A549 (cell line): ENCODE measurements at regions not wholly inside any gene's neighbourhood (a gene's known extent, or its start where the extent isn't known, plus 50 kb on each side); places are given as distances from the start of the nearest gene placed in this dataset.

Experiments used
- ATAC-seq, 2 experiments: fragments of 200-7000 bp in 1 of 2; fragments of >200 bp in 1 of 2; cut with Nextera tagmentation in 1 of 2; cut with Tn5 transposase in 1 of 2; 3 replicates each; pipeline versions ENCODE4 v1.8.0 to v1.9.1; 2018 to 2020; ENCODE audit warnings: mild to moderate bottlenecking in 1 of 2, moderate library complexity in 1 of 2
- CTCF ChIA-PET: fragments of 300-600 bp; sonication (Branson Sonifier 250); formaldehyde crosslinking; extraction: SDS; loops from one replicate; lab custom pipeline; 2021; ENCODE audit warnings: antibody characterized with exemption, inconsistent platforms; lab: Yijun Ruan, JAX
- POLR2A ChIA-PET: fragments of 350-600 bp; formaldehyde crosslinking; extraction: SDS; loops from one replicate; lab custom pipeline; 2021; ENCODE audit warnings: antibody characterized with exemption, inconsistent platforms; lab: Yijun Ruan, JAX
- DNase-seq, 2 experiments: peaks; one replicate each; pipeline versions ENCODE4 v3.0.0 to v3.0.0-alpha.2; 2011 to 2016; ENCODE audit warnings: low read depth in 1 of 2, low spot score in 1 of 2
- FAIRE-seq: peaks from 2 replicates; lab custom pipeline; 2011; peaks lifted over from hg19 to GRCh38; lab: Jason Lieb, UNC
- H3K27ac ChIP-seq, 2 experiments: fragments of >200 bp; sonication (Bioruptor Twin); formaldehyde crosslinking; 3 replicates each; pipeline ENCODE4 v1.5.1; 2016 to 2017
- H3K4me1 ChIP-seq: fragments of >200 bp; sonication (Bioruptor Twin); formaldehyde crosslinking; 3 replicates; pipeline ENCODE4 v1.6.1; 2016
- H3K4me2 ChIP-seq: fragments of >200 bp; sonication (Bioruptor Twin); formaldehyde crosslinking; 3 replicates; pipeline ENCODE4 v1.6.1; 2016
- H3K4me3 ChIP-seq: fragments of >200 bp; sonication (Bioruptor Twin); formaldehyde crosslinking; 3 replicates; pipeline ENCODE4 v1.5.1; 2016
- H3K9me3 ChIP-seq: fragments of >200 bp; sonication (Bioruptor Twin); formaldehyde crosslinking; 3 replicates; pipeline ENCODE4 v1.6.1; 2016
- CBX8 ChIP-seq: fragments of 200-600 bp; sonication (generic); IDR thresholded peaks from 2 replicates; pipeline ENCODE4 v1.6.1; 2016
- CEBPB ChIP-seq, 2 experiments: fragments of >200 bp in 1 of 2; sonication (Bioruptor Twin) in 1 of 2; formaldehyde crosslinking in 1 of 2; IDR thresholded peaks; 2 replicates each; pipeline ENCODE4 v1.6.1; 2012 to 2016
- ELK1 ChIP-seq: fragments of 150-350 bp; IDR thresholded peaks from 2 replicates; pipeline ENCODE4 v1.6.1; 2014; ENCODE audit warnings: low read depth, mild to moderate bottlenecking, low read length
- HDAC2 ChIP-seq: fragments of 200-600 bp; sonication (generic); IDR thresholded peaks from 2 replicates; pipeline ENCODE4 v1.6.1; 2016
- HEYL ChIP-seq: fragments of 250-450 bp; sonication (Bioruptor Pico); IDR thresholded peaks from 2 replicates; pipeline ENCODE4 v1.8.0; 2021; ENCODE audit warnings: mild to moderate bottlenecking, moderate library complexity
- HOXB13 ChIP-seq: fragments of 250-450 bp; sonication (Bioruptor Pico); IDR thresholded peaks from 2 replicates; pipeline ENCODE4 v1.5.0; 2020; ENCODE audit warnings: low read depth, mild to moderate bottlenecking, moderate library complexity
- JUNB ChIP-seq: fragments of >200 bp; sonication (Bioruptor Twin); formaldehyde crosslinking; IDR thresholded peaks from 2 replicates; pipeline ENCODE4 v1.6.1; 2016
- KDM1A ChIP-seq: fragments of 200-600 bp; sonication (generic); IDR thresholded peaks from 2 replicates; pipeline ENCODE4 v1.6.1; 2016; ENCODE audit warnings: low read depth, mild to moderate bottlenecking
- NPAS2 ChIP-seq: fragments of 250-450 bp; sonication (Bioruptor Pico); IDR thresholded peaks from 2 replicates; pipeline ENCODE4 v1.8.0; 2022; ENCODE audit warnings: mild to moderate bottlenecking, moderate library complexity, borderline replicate concordance
- NR3C1 ChIP-seq: fragments of >200 bp; sonication (Bioruptor Twin); formaldehyde crosslinking; IDR thresholded peaks from 3 replicates; pipeline ENCODE4 v1.6.1; 2017
- PHF8 ChIP-seq: fragments of 200-600 bp; sonication (generic); IDR thresholded peaks from 2 replicates; pipeline ENCODE4 v1.6.1; 2016; ENCODE audit warnings: low read depth, mild to moderate bottlenecking, antibody characterized with exemption, moderate library complexity, borderline replicate concordance
- POLR2A ChIP-seq: IDR thresholded peaks from 2 replicates; pipeline ENCODE4 v1.6.1; 2012; ENCODE audit warnings: mild to moderate bottlenecking, low read length
- RAD21 ChIP-seq, 2 experiments: fragments of >200 bp in 1 of 2; sonication (Bioruptor Twin) in 1 of 2; formaldehyde crosslinking in 1 of 2; IDR thresholded peaks in 1 of 2; conservative IDR thresholded peaks in 1 of 2; 2 replicates in 1 of 2; 3 replicates in 1 of 2; pipeline ENCODE4 v1.6.1; 2012 to 2018; ENCODE audit warnings: inconsistent platforms in 1 of 2
- RCOR1 ChIP-seq: fragments of 150-350 bp; IDR thresholded peaks from 2 replicates; pipeline ENCODE4 v1.6.1; 2014; ENCODE audit warnings: antibody characterized with exemption, low read length, low read depth
- RFX5 ChIP-seq: fragments of 450-650 bp; IDR thresholded peaks from 2 replicates; pipeline ENCODE4 v1.7.1; 2014; ENCODE audit warnings: antibody characterized with exemption, mild to moderate bottlenecking, moderate library complexity
- RNF2 ChIP-seq: fragments of 200-600 bp; sonication (generic); IDR thresholded peaks from 2 replicates; pipeline ENCODE4 v1.6.1; 2016; ENCODE audit warnings: low read depth, mild to moderate bottlenecking, antibody characterized with exemption, moderate library complexity, borderline replicate concordance
- SMC3 ChIP-seq: fragments of >200 bp; sonication (Bioruptor Twin); formaldehyde crosslinking; IDR thresholded peaks from 3 replicates; pipeline ENCODE4 v1.6.1; 2018; ENCODE audit warnings: inconsistent platforms
- SREBF2 ChIP-seq: fragments of 450-650 bp; IDR thresholded peaks from 2 replicates; pipeline ENCODE4 v1.6.1; 2014; ENCODE audit warnings: mild to moderate bottlenecking, moderate library complexity
- TFCP2L1 ChIP-seq: fragments of 250-450 bp; sonication (Bioruptor Pico); IDR thresholded peaks from 2 replicates; pipeline ENCODE4 v1.5.0; 2021; ENCODE audit warnings: mild to moderate bottlenecking
- ZFP36 ChIP-seq: fragments of 450-650 bp; IDR thresholded peaks from 2 replicates; pipeline ENCODE4 v1.6.1; 2014; ENCODE audit warnings: borderline replicate concordance; ENCODE audit not compliant: partially characterized antibody
- ZNF302 ChIP-seq: fragments of 250-450 bp; sonication (Bioruptor Pico); IDR thresholded peaks from 2 replicates; pipeline ENCODE4 v1.9.0; 2021; ENCODE audit warnings: inconsistent platforms, mild to moderate bottlenecking, moderate library complexity
- WGBS: methylation state at CpG from one replicate; pipeline ENCODE4 v1.1.6; 2017; ENCODE audit errors: missing lambda C conversion rate; 5-methylcytosine and 5-hydroxymethylcytosine counted together
- TF ChIP-seq, protein P1 (sequence below): fragments of >200 bp; sonication (Bioruptor Twin); formaldehyde crosslinking; IDR thresholded peaks from 3 replicates; pipeline ENCODE4 v1.5.1; 2016
- TF ChIP-seq, protein P2 (sequence below): fragments of 250-450 bp; sonication (Bioruptor Pico); IDR thresholded peaks from 2 replicates; pipeline ENCODE4 v1.5.0; 2021; ENCODE audit warnings: mild to moderate bottlenecking, moderate library complexity, borderline replicate concordance

- no peak for DNase-seq
- Histone ChIP-seq H3K4me1 (no peaks in the 10 kb centered on the region), H3K27ac (no peak overlapping the region), H3K4me2 (no peak overlapping the region), H3K4me3 (no peak overlapping the region), H3K9me3 (no peaks in the 10 kb centered on the region)
- ChIA-PET POLR2A (no interaction called here), CTCF (interaction anchor here (0.6 to 1.5 kb wide), 3 partner anchors 11 to 1205 kb away, joined by 3 to 4 read pairs (median 3); partner anchors contain the start of gene MYLK4)
- no peak for ATAC-seq
- FAIRE-seq = no peak
- TF ChIP-seq ZNF302 (CRISPR knock-in tag) (no peak), SREBF2 (no peak), RFX5 (no peak), ELK1 (no peak), CBX8 (no peak), NR3C1 (no peak)
- TF ChIP-seq, protein P1, sequence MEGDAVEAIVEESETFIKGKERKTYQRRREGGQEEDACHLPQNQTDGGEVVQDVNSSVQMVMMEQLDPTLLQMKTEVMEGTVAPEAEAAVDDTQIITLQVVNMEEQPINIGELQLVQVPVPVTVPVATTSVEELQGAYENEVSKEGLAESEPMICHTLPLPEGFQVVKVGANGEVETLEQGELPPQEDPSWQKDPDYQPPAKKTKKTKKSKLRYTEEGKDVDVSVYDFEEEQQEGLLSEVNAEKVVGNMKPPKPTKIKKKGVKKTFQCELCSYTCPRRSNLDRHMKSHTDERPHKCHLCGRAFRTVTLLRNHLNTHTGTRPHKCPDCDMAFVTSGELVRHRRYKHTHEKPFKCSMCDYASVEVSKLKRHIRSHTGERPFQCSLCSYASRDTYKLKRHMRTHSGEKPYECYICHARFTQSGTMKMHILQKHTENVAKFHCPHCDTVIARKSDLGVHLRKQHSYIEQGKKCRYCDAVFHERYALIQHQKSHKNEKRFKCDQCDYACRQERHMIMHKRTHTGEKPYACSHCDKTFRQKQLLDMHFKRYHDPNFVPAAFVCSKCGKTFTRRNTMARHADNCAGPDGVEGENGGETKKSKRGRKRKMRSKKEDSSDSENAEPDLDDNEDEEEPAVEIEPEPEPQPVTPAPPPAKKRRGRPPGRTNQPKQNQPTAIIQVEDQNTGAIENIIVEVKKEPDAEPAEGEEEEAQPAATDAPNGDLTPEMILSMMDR = no peak
- TF ChIP-seq, protein P2, sequence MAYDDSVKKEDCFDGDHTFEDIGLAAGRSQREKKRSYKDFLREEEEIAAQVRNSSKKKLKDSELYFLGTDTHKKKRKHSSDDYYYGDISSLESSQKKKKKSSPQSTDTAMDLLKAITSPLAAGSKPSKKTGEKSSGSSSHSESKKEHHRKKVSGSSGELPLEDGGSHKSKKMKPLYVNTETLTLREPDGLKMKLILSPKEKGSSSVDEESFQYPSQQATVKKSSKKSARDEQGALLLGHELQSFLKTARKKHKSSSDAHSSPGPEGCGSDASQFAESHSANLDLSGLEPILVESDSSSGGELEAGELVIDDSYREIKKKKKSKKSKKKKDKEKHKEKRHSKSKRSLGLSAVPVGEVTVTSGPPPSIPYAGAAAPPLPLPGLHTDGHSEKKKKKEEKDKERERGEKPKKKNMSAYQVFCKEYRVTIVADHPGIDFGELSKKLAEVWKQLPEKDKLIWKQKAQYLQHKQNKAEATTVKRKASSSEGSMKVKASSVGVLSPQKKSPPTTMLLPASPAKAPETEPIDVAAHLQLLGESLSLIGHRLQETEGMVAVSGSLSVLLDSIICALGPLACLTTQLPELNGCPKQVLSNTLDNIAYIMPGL = no peak
- 98% methylated on average over 5 of the region's 12 CpGs for WGBS
Measured at GRCh38 chr6:1545654-1546053, 64.1 kb upstream of the FOXC1 start.

GRCh38 chr6:1547785-1548184 is 61.9 kb upstream of the FOXC1 start:
- ATAC-seq = no peak
- FAIRE-seq = no peak
- H3K27ac ChIP-seq = no peak overlapping the region
- no peak for DNase-seq
- no peak overlapping the region for H3K4me2 ChIP-seq
- ChIA-PET POLR2A (no interaction called here), CTCF (interaction anchor here (0.6 kb wide), 1 partner anchor 17 kb away, joined by 3 read pairs; no protein-coding TSS in a partner anchor)
- TF ChIP-seq ZFP36 (no peak), PHF8 (no peak), TFCP2L1 (CRISPR knock-in tag) (no peak), CBX8 (no peak)
- WGBS = 84% methylated on average over 8 of the region's 8 CpGs
- no peak overlapping the region for H3K4me3 ChIP-seq
- H3K4me1 ChIP-seq = no peaks in the 10 kb centered on the region
- no peaks in the 10 kb centered on the region for H3K9me3 ChIP-seq

DNA sequence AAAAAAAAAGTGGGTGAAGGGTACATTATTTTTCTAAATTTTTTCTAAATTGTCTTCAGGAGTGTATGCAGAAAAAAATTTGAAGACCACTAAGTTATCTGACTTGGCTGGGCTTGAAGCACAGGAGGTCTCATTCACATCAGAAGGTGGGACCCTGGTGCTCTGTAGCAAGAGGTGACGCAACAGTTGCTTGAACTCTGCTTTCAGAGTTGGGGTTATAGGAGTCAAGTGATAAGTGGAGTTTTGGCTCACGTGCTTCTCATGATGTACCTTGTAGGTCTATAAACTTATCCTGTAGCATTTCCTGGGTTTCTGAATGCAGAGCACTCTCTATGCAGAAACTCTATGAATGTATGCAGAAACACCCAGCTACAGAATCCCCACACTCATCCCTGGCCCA is 58.5 kb upstream of the FOXC1 start:
- Histone ChIP-seq H3K4me3 (no peak overlapping the region), H3K27ac (no peak overlapping the region), H3K9me3 (no peaks in the 10 kb centered on the region), H3K4me1 (0 out of 3 replicates have a peak, but pooled peaks cover 6% of the 10 kb centered on the region), H3K4me2 (no peak overlapping the region)
- ChIA-PET POLR2A (no interaction called here), CTCF (no interaction called here)
- 94% methylated on average over 2 of the region's 2 CpGs for WGBS
- ATAC-seq (no peak), DNase-seq (no peak), FAIRE-seq (no peak)
- TF ChIP-seq NR3C1 = no peak
- no peak for TF ChIP-seq NPAS2 (CRISPR knock-in tag)
- TF ChIP-seq JUNB = no peak
- TF ChIP-seq POLR2A = no peak
- no peak for TF ChIP-seq HDAC2
- TF ChIP-seq CEBPB (IDR thresholded peaks at IDR 0.05) = 0 out of 4 replicates have a peak, but pooled peaks of 1 of the 2 experiments have one; percentile 7

DNA sequence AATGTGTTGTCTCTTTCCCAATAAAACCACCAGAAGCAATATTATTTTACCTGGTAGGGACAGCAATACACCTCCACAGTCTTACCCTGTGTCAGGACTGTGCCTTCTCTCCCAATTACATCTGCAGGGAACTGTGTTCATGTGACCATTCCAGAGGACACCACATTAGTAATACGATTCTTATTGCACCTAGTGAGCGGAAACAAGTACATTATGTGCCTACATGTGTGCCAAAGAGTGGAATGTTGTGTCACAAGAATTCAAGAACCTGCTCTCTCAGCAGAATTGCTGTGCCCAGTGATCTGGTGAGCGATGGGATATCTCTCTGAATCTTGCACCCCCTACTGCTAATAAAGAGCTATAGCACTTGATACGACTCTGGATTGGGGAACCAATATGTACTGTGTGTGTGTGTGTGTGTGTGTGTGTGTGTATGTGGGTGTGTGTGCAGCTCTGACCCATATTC is 57.4 kb upstream of the FOXC1 start:
- ATAC-seq (0 out of 6 replicates have a peak, but pooled peaks of 1 of the 2 experiments have one; percentile 37), FAIRE-seq (no peak), DNase-seq (peak; percentile 19 to 46)
- H3K9me3 ChIP-seq = no peaks in the 10 kb centered on the region
- no peak overlapping the region for H3K4me3 ChIP-seq
- ChIA-PET CTCF (interaction anchor here (1.1 to 1.5 kb wide), 2 partner anchors 9 to 72 kb away, joined by 3 to 4 read pairs; no protein-coding TSS in a partner anchor), POLR2A (no interaction called here)
- no peak overlapping the region for H3K4me2 ChIP-seq
- H3K27ac ChIP-seq = no peak overlapping the region
- 85% methylated on average over 4 of the region's 4 CpGs for WGBS
- H3K4me1 ChIP-seq = 0 out of 3 replicates have a peak, but pooled peaks cover 6% of the 10 kb centered on the region
- TF ChIP-seq, protein P1 = peak; percentile 16; the same call in 1 of the 3 replicates
- TF ChIP-seq NR3C1 (no peak), SMC3 (no peak), HOXB13 (CRISPR knock-in tag) (no peak), RNF2 (no peak), POLR2A (no peak), RCOR1 (no peak), HEYL (CRISPR knock-in tag) (no peak), RFX5 (no peak), KDM1A (no peak), RAD21 (conservative IDR thresholded peaks at IDR 0.05 in 1 of 2, IDR thresholded peaks at IDR 0.05 in 1 of 2) (peak in 1 of 2 experiments; percentile 25; a peak in 1 of 5 replicates)
